Panc1 (cell line): ENCODE measurements at regions not wholly inside any gene's neighbourhood (a gene's known extent, or its start where the extent isn't known, plus 50 kb on each side); places are given as distances from the start of the nearest gene placed in this dataset.

ENCODE experiments used
- ATAC-seq: fragments of 200-7000 bp; cut with Tn5 transposase; 2 replicates; pipeline ENCODE4 v1.9.1; 2020; ENCODE audit warnings: mild to moderate bottlenecking, moderate library complexity
- BruUV-seq: library from RNA; stranded (reverse); fragments of 400-500 nt; replicated peaks from 2 replicates; lab custom pipeline; 2021; lab: Mats Ljungman, UMichigan
- CTCF ChIA-PET: fragments of 300-600 bp; sonication (Branson Sonifier 250); formaldehyde crosslinking; loops from one replicate; lab custom pipeline; 2022; ENCODE audit warnings: antibody characterized with exemption; lab: Charles Lee
- POLR2A ChIA-PET: fragments of 300-600 bp; sonication (Branson Sonifier 250); formaldehyde crosslinking; loops from one replicate; lab custom pipeline; 2022; ENCODE audit warnings: antibody characterized with exemption; lab: Charles Lee
- DNase-seq: peaks from one replicate; pipeline ENCODE4 v3.0.0-alpha.2; 2010; ENCODE audit warnings: low read depth, low spot score
- H3K27ac ChIP-seq: 2 replicates; pipeline ENCODE4 v1.5.1; 2011; ENCODE audit warnings: mild to moderate bottlenecking, low read length, inconsistent platforms
- H3K27me3 ChIP-seq: fragments of 200-500 bp; sonication (Bioruptor generic); 2 replicates; pipeline ENCODE4 v1.6.0; 2014; ENCODE audit warnings: low read length, inconsistent platforms; ENCODE audit not compliant: control insufficient read depth, insufficient read depth
- H3K36me3 ChIP-seq: fragments of 200-500 bp; sonication (Bioruptor generic); 2 replicates; pipeline ENCODE4 v1.5.1; 2014; ENCODE audit warnings: inconsistent platforms, mild to moderate bottlenecking, low read length, moderate library complexity; ENCODE audit not compliant: control insufficient read depth, insufficient read depth
- H3K4me1 ChIP-seq: 2 replicates; pipeline ENCODE4 v1.5.1; 2011; ENCODE audit warnings: inconsistent platforms, mild to moderate bottlenecking, low read length, moderate library complexity; ENCODE audit not compliant: control insufficient read depth, insufficient read depth
- H3K4me3 ChIP-seq, 2 experiments: 2 replicates each; pipeline ENCODE4 v1.5.1; 2011 to 2012; ENCODE audit warnings: low read depth in 2 of 2, low read length in 2 of 2, mild to moderate bottlenecking in 2 of 2, inconsistent platforms in 1 of 2, moderate library complexity in 1 of 2
- H3K9me3 ChIP-seq: fragments of 200-500 bp; sonication (Bioruptor generic); 2 replicates; pipeline ENCODE4 v1.5.1; 2014; ENCODE audit warnings: low read depth, mild to moderate bottlenecking, inconsistent platforms, low read length, moderate library complexity; ENCODE audit not compliant: control insufficient read depth, insufficient read depth
- POLR2AphosphoS5 ChIP-seq: IDR thresholded peaks from 2 replicates; pipeline ENCODE4 v1.6.1; 2012; ENCODE audit warnings: mild to moderate bottlenecking, low read depth, low read length, moderate library complexity
- SIN3A ChIP-seq: IDR thresholded peaks from 2 replicates; pipeline ENCODE4 v1.6.1; 2012; ENCODE audit warnings: low read depth, mild to moderate bottlenecking, low read length, moderate library complexity, borderline replicate concordance; ENCODE audit not compliant: insufficient read depth
- TCF7L2 ChIP-seq: IDR thresholded peaks from 2 replicates; pipeline ENCODE4 v1.6.1; 2011; ENCODE audit warnings: mild to moderate bottlenecking, low read depth, low read length, inconsistent platforms
- in situ Hi-C: cut with HindIII; loops from 2 replicates; pipeline ENCODE4 v1.10.0; 2016; ENCODE audit warnings: low sequenced_read_pairs, low pct_unique_long_range_greater_than_20kb
- intact Hi-C: fragments of 100-400 bp; cut with micrococcal nuclease; formaldehyde crosslinking; loops from one replicate; pipeline ENCODE4 v1.10.0; 2022; ENCODE audit not compliant: unreplicated experiment
- TF ChIP-seq, protein P1 (sequence below), 2 experiments: IDR thresholded peaks; 2 replicates each; pipeline ENCODE4 v1.6.1; 2011 to 2012; ENCODE audit warnings: low read depth in 2 of 2, control low read depth in 1 of 2, low read length in 1 of 2, mild to moderate bottlenecking in 1 of 2, moderate library complexity in 1 of 2; ENCODE audit not compliant: insufficient read depth in 1 of 2
- TF ChIP-seq, protein P2 (sequence below): fragments of 450-650 bp; IDR thresholded peaks from 2 replicates; pipeline ENCODE4 v1.5.1; 2017; ENCODE audit warnings: mild to moderate bottlenecking

DNA sequence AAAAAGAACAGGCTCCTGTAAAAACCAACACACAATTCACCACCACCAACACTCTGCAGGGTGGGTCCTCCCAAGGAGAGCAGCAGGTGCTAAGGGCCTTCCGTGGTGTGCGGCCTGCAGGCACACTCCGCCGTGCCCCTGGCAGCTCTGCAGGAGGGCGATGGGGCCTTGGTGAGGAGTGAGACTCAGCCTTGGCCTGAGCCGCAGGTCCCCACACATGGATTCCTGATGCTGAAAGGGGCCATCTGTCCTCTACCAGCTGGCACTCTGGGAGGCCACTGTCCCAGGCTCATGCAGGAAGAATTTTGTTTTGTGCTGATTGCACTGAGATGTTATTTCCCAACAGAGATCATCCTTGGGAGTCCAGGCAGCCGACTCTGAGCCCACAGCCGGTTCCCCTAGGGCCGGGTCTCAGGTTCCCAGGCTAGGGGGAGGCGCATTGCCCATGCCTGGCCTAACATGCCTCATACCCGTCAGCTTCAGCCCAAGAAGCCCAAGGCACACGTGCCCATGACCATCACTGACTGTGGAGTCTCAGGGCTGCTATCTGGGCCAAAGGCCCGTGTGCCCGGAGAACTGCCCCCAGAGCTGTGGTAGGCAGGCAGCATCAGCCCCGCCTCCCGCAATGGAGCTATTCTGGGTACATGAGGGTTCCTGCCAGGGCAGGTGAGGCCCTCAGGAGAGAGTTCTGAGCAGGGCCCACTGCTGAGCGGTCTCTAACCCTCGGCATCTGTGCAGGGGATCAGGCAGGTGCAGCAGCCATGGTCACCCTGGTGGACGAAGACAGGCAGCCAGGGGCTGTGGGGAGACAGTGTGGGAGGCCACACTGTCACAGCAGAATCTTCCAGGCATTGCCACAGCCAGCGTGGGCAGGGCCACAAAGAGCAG, 97.9 kb upstream of the ZNF469 start:
- intact Hi-C loops (no loop called here), in situ Hi-C loops (no loop called here)
- ChIA-PET CTCF (no interaction called here), POLR2A (no interaction called here)
- TF ChIP-seq, protein P1, sequence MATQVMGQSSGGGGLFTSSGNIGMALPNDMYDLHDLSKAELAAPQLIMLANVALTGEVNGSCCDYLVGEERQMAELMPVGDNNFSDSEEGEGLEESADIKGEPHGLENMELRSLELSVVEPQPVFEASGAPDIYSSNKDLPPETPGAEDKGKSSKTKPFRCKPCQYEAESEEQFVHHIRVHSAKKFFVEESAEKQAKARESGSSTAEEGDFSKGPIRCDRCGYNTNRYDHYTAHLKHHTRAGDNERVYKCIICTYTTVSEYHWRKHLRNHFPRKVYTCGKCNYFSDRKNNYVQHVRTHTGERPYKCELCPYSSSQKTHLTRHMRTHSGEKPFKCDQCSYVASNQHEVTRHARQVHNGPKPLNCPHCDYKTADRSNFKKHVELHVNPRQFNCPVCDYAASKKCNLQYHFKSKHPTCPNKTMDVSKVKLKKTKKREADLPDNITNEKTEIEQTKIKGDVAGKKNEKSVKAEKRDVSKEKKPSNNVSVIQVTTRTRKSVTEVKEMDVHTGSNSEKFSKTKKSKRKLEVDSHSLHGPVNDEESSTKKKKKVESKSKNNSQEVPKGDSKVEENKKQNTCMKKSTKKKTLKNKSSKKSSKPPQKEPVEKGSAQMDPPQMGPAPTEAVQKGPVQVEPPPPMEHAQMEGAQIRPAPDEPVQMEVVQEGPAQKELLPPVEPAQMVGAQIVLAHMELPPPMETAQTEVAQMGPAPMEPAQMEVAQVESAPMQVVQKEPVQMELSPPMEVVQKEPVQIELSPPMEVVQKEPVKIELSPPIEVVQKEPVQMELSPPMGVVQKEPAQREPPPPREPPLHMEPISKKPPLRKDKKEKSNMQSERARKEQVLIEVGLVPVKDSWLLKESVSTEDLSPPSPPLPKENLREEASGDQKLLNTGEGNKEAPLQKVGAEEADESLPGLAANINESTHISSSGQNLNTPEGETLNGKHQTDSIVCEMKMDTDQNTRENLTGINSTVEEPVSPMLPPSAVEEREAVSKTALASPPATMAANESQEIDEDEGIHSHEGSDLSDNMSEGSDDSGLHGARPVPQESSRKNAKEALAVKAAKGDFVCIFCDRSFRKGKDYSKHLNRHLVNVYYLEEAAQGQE (IDR thresholded peaks at IDR 0.05; ENCODE audit: insufficient read depth in 1 of 2, low read depth in 2 of 2, low read length in 1 of 2): no peak
- TF ChIP-seq, protein P2, sequence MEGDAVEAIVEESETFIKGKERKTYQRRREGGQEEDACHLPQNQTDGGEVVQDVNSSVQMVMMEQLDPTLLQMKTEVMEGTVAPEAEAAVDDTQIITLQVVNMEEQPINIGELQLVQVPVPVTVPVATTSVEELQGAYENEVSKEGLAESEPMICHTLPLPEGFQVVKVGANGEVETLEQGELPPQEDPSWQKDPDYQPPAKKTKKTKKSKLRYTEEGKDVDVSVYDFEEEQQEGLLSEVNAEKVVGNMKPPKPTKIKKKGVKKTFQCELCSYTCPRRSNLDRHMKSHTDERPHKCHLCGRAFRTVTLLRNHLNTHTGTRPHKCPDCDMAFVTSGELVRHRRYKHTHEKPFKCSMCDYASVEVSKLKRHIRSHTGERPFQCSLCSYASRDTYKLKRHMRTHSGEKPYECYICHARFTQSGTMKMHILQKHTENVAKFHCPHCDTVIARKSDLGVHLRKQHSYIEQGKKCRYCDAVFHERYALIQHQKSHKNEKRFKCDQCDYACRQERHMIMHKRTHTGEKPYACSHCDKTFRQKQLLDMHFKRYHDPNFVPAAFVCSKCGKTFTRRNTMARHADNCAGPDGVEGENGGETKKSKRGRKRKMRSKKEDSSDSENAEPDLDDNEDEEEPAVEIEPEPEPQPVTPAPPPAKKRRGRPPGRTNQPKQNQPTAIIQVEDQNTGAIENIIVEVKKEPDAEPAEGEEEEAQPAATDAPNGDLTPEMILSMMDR: no peak
- TF ChIP-seq POLR2AphosphoS5 (no peak), SIN3A (no peak), TCF7L2 (no peak)
- no TSS peak for BruUV-seq
- no peaks in the 10 kb centered on the region for H3K36me3 ChIP-seq
- no peak overlapping the region for H3K27ac ChIP-seq
- ATAC-seq: no peak
- no peak for DNase-seq
- no peaks in the 10 kb centered on the region for H3K4me1 ChIP-seq
- H3K27me3 ChIP-seq: no peaks in the 10 kb centered on the region
- H3K4me3 ChIP-seq: no peak overlapping the region
- H3K9me3 ChIP-seq: no peaks in the 10 kb centered on the region

DNA sequence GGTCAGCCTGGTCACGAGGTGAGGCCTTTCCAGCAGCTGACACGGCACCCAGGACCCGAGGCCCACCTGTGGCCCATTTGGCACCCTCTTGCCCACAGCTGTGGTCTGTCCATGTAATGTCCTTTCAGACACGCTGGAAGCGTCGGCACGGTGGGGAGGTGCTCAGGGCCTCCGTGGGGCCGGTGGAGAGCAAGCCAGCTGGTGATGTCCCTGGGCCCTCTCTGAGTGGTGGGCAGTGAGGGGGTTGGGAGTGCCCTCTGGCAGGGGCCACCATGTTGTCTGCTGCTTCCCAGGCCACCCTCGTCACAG, 97.3 kb upstream of the ZNF469 start:
- DNase-seq (no peak), ATAC-seq (no peak)
- no peak overlapping the region for H3K27ac ChIP-seq
- H3K27me3 ChIP-seq: no peaks in the 10 kb centered on the region
- CTCF ChIA-PET: no interaction called here
- H3K9me3 ChIP-seq: no peaks in the 10 kb centered on the region
- no peaks in the 10 kb centered on the region for H3K36me3 ChIP-seq
- H3K4me1 ChIP-seq: no peaks in the 10 kb centered on the region
- in situ Hi-C loops (no loop called here), intact Hi-C loops (no loop called here)
- POLR2A ChIA-PET: no interaction called here
- no TSS peak for BruUV-seq
- TF ChIP-seq, protein P2: no peak
- TF ChIP-seq, protein P1 (IDR thresholded peaks at IDR 0.05; ENCODE audit: insufficient read depth in 1 of 2, low read depth in 2 of 2, low read length in 1 of 2): no peak
- TF ChIP-seq SIN3A: no peak
- no peak for TF ChIP-seq POLR2AphosphoS5
- H3K4me3 ChIP-seq: no peak overlapping the region
